ENCODE measurements at regions not wholly inside any gene's neighbourhood (a gene's known extent, or its start where the extent isn't known, plus 50 kb on each side); places are given as distances from the start of the nearest gene placed in this dataset.
"Not testable (repeated sequence)": the region's sequence is repeated elsewhere in the genome, so short reads cannot be mapped to it uniquely, and the experiment has no call there.

DNA sequence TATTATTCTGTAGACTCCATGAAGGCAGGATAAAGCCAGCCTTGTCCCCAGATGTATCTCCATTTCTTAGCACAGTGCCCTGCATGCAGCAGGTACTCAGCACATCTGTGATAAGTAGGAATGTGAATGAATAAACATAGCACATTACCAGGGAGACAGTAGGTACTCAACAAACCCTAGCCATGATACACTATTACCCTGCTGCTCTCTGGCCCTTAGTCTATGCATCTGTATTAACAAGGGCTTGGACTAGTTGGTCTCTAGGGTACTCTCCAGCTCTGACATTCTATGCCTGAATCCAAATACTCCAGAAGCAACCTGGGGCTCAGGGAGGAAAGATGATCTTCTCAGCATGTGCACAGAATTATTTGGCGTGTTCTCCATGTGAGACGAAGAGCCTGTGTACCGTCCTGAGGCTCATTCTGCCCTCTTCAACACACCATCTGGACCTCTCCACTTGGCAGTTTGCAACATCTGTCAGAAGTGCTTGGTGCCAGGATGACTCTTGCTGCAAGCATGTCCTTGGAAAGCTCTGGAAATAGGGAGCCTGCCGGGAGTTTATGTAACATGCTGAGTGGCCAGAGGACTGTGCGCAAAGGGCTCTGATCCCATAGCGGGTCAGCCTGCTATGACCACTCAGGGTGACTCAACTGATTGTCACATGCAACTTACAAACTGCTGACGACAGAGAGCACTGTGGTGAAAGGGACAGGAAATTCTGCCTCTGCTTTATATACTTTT lies 228.2 kb upstream of the USP24 start:
- peak; percentile 16 for DNase-seq (ENCODE audit: low read depth, low spot score)
- in situ Hi-C loops (cut with HindIII; ENCODE audit: low pct_unique_long_range_greater_than_20kb, low sequenced_read_pairs) = no loop called here

- in situ Hi-C loops (cut with HindIII; ENCODE audit: low pct_unique_long_range_greater_than_20kb, low sequenced_read_pairs) = no loop called here
- no peak for DNase-seq (ENCODE audit: low read depth, low spot score)
Observed at GRCh38 chr1:55441489-55441888, 226.3 kb upstream of the USP24 start.

- in situ Hi-C loops (cut with HindIII; ENCODE audit: low pct_unique_long_range_greater_than_20kb, low sequenced_read_pairs) = no loop called here
- DNase-seq (ENCODE audit: low read depth, low spot score) = no peak
Observed at GRCh38 chr1:55437692-55438091, 222.5 kb upstream of the USP24 start.

DNA sequence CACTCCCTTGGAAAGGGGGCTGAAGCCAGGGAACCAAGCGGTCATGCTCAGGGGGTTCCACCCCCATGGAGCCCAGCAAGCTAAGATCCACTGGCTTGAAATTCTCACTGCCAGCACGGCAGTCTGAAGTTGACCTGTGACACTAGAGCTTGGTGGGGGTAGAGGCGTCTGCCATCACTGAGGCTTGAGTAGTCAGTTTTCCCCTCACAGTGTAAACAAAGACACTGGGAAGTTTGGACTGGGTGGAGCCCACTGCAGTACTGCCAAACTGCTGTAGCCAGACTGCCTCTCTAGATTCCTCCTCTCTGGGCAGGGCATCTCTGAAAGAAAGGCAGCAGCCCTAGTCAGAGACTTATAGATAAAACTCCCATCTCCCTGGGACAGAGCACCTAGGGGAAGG lies 215.6 kb upstream of the USP24 start:
- DNase-seq (ENCODE audit: low read depth, low spot score); in situ Hi-C loops (cut with HindIII; ENCODE audit: low pct_unique_long_range_greater_than_20kb, low sequenced_read_pairs): not testable (repeated sequence)

DNA sequence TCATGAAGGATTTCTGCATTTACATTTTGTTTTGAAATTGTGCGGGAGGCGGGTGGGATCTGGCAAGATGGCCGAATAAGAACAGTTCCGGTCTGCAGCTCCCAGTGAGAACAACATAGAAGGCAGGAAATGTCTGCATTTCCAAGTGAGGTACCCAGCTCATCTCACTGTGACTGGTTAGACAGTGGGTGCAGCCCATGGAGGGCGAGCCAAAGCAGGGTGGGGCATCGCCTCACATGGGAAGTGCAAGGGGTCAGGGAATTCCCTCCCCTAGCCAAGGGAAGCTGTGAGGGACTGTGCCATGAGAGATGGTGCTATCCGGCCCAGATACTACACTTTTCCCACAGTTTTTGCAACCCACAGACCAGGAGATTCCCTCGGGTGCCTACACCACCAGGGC lies 215.0 kb upstream of the USP24 start:
- in situ Hi-C loops (cut with HindIII; ENCODE audit: low pct_unique_long_range_greater_than_20kb, low sequenced_read_pairs) = not testable (repeated sequence)

GRCh38 chr1:55428944-55429931 lies 214.1 kb upstream of the USP24 start:
- in situ Hi-C loops (cut with HindIII; ENCODE audit: low pct_unique_long_range_greater_than_20kb, low sequenced_read_pairs) = no loop called here
- peak; percentile 5 for DNase-seq (ENCODE audit: low read depth, low spot score)

More for the DNA sequence above, 215.0 kb upstream of the USP24 start:
- DNase-seq (ENCODE audit: low read depth, low spot score) = not testable (repeated sequence)

- in situ Hi-C loops (cut with HindIII; ENCODE audit: low pct_unique_long_range_greater_than_20kb, low sequenced_read_pairs) = no loop called here
- DNase-seq (ENCODE audit: low read depth, low spot score) = no peak
Observed at GRCh38 chr1:55428231-55428630, 213.1 kb upstream of the USP24 start.

DNA sequence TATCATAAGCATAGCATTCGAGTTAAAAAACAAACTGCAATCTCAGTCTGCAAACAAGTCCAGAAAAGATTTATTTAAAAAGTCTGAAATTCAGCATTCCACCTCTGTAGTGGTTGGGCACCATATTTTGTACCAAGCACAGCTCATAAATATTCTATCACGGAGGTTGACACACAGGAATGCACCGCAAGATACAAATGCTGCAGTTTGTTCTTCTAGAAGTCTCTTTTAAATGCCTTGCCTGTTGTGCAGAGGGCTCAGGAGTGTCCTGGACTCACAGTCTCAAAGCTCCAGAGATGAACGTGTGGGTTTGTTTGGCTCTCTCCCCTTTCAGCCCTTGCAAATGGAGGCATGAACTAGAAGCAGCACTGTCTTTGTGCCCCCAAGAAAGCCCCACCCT lies 212.4 kb upstream of the USP24 start:
- in situ Hi-C loops (cut with HindIII; ENCODE audit: low pct_unique_long_range_greater_than_20kb, low sequenced_read_pairs) = no loop called here
- DNase-seq (ENCODE audit: low read depth, low spot score) = no peak

- DNase-seq (ENCODE audit: low read depth, low spot score) = no peak
- in situ Hi-C loops (cut with HindIII; ENCODE audit: low pct_unique_long_range_greater_than_20kb, low sequenced_read_pairs) = no loop called here
Observed at GRCh38 chr1:55426619-55427018, 211.5 kb upstream of the USP24 start.

DNA sequence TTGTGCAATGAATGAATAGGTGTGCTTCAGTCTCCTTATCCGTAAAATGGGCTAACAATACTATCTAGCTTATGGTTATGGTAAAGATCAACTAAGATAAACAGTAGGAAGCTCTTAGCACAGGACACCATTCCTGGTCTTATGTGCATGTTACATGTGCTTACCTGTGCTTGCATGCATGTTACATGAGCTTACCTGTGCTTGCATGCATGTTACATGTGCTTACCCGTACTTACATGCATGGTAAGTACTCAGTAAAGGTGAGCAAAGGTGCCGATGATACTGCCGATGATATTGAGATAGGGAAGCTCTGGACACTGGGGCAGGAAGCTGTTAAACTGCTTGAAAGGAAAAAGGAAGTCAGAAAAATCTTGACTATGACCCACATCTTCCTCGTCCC lies 211.0 kb upstream of the USP24 start:
- in situ Hi-C loops (cut with HindIII; ENCODE audit: low pct_unique_long_range_greater_than_20kb, low sequenced_read_pairs) = no loop called here
- DNase-seq (ENCODE audit: low read depth, low spot score) = no peak

- in situ Hi-C loops (cut with HindIII; ENCODE audit: low pct_unique_long_range_greater_than_20kb, low sequenced_read_pairs) = no loop called here
- no peak for DNase-seq (ENCODE audit: low read depth, low spot score)
Observed at GRCh38 chr1:55425310-55425930, 210.3 kb upstream of the USP24 start.

GRCh38 chr1:55423376-55423775 lies 208.2 kb upstream of the USP24 start:
- DNase-seq (ENCODE audit: low read depth, low spot score) = no peak
- in situ Hi-C loops (cut with HindIII; ENCODE audit: low pct_unique_long_range_greater_than_20kb, low sequenced_read_pairs) = no loop called here

DNA sequence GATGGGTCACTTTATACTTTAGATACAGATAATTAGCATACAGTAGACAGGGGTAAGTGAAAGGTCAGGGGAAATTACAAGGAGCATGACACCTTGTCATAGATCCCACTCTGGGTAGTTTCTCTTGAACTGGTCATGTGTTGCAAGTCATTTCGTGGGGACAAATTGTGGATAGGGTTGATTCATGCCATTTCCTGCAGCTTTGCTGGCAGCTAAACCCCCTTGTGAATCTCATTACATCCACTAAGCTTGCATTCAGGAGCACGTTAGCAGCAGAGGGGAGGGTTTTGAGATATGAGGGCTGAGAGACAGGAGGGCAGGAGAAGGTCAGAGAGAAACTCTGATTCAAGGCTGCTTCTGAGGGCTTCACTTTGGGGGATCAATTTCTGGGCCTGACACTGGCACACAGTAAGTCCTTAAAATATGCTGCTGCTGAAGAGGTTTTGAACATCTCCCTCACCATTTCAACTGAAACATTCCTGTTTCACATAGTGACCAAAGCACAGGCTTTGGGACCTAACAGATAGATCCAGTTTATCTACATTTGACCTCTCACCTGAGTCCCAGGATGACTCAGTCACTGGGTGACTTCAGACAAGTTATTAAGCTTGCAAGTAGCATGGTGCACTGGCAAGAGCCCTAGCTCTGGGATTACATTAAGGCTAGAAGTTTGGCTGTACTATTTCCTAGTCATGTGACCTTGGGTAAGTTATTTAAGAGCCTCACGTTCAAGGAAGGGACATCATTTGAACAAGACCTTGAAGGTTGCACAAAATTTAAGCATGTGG lies 206.0 kb upstream of the USP24 start:
- in situ Hi-C loops (cut with HindIII; ENCODE audit: low pct_unique_long_range_greater_than_20kb, low sequenced_read_pairs) = no loop called here
- DNase-seq (ENCODE audit: low read depth, low spot score) = no peak

DNA sequence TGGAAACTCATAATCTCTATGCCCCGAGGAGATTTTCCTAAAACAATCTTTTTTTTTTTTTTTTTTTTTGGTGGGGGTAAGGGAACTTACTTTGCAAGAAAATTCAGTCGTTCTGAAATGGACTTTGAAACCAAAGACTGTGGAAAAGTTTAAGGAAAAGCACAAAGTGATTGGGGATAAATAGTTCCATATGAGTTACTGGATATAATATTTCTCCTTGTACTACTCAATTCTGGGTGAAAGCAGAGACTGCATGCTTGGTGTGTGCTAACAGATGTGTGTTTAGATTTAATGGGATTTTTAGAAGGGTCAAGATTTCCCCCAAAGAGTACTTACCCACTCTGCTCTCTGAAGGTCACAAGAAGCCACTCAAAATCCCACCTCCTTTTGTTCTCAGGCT lies 204.9 kb upstream of the USP24 start:
- in situ Hi-C loops (cut with HindIII; ENCODE audit: low pct_unique_long_range_greater_than_20kb, low sequenced_read_pairs) = no loop called here

GRCh38 chr1:55418208-55419000 lies 203.2 kb upstream of the USP24 start:
- in situ Hi-C loops (cut with HindIII; ENCODE audit: low pct_unique_long_range_greater_than_20kb, low sequenced_read_pairs) = no loop called here
- DNase-seq (ENCODE audit: low read depth, low spot score) = no peak

More for the DNA sequence above, 204.9 kb upstream of the USP24 start:
- DNase-seq (ENCODE audit: low read depth, low spot score) = no peak

DNA sequence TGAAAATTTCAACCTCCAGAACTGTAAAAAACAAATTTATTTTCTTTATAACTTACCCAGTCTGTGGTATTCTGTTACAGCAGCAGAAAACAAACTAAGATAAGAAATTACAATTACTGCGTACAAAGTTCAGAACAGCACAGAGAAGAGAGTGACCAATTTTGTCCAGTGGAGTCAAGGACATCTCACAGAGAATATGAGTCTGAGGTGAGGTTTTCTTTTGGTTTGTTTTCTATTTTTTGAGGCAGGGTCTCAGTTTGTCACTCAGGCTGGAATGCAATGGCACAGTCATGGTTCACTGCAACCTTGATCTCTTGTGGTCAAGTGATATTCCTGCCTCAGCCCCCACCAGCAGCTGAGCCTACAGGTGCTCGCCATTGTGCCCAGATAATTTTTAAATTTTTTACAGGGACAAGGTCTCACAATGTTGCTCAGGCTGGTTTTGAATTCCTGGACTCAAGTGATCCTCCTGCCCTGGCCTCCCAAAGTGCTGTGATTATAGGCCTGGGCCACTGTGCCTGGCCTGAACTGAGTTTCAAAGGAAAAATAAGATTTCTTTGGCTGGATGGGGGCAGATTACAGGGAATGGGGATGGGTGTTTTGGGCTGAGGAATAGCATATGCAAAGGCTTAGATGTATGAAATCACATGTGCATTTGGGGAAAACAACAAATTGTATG lies 201.1 kb upstream of the USP24 start:
- no peak for DNase-seq (ENCODE audit: low read depth, low spot score)
- in situ Hi-C loops (cut with HindIII; ENCODE audit: low pct_unique_long_range_greater_than_20kb, low sequenced_read_pairs) = no loop called here

All from SK-MEL-5 (cell line).